CD14-positive monocyte (primary cell): ENCODE measurements at regions not wholly inside any gene's neighbourhood (a gene's known extent, or its start where the extent isn't known, plus 50 kb on each side); places are given as distances from the start of the nearest gene placed in this dataset.
A peak's percentile ranks its signal among the peaks of the same experiment; 100 is the strongest.

Source experiments
- DNase-seq, 3 donors: peaks; one replicate each; pipeline ENCODE4 v3.0.0-alpha.2; 2011 to 2022
- H2AFZ ChIP-seq: 2 replicates; pipeline ENCODE4 v1.6.0; 2012; ENCODE audit warnings: mild to moderate bottlenecking, low read depth, low read length, inconsistent platforms; ENCODE audit not compliant: insufficient read depth, poor library complexity, severe bottlenecking
- H3K27ac ChIP-seq, 2 donors: 1 replicate in 1 of 2; 2 replicates in 1 of 2; pipeline ENCODE4 v1.5.1; 2012 to 2013; ENCODE audit warnings: low read length in 2 of 2, control low read depth in 1 of 2, inconsistent platforms in 1 of 2, low read depth in 1 of 2, mild to moderate bottlenecking in 1 of 2
- H3K27me3 ChIP-seq, 2 donors: one replicate each; pipeline versions ENCODE4 v1.6.0 to v1.6.1; 2011 to 2013; ENCODE audit warnings: low read length in 2 of 2; ENCODE audit not compliant: control insufficient read depth in 2 of 2, insufficient read depth in 2 of 2
- H3K36me3 ChIP-seq, 2 donors: replicated peaks in 1 of 2; 1 replicate in 1 of 2; 2 replicates in 1 of 2; pipeline versions ENCODE4 v1.5.1 to v1.6.1; 2012 to 2013; ENCODE audit warnings: low read length in 2 of 2, control low read depth in 1 of 2, inconsistent platforms in 1 of 2, mild to moderate bottlenecking in 1 of 2; ENCODE audit not compliant: insufficient read depth in 2 of 2, control insufficient read depth in 1 of 2
- H3K4me1 ChIP-seq, 2 donors: 1 replicate in 1 of 2; 2 replicates in 1 of 2; pipeline versions ENCODE4 v1.5.1 to v1.6.1; 2012 to 2013; ENCODE audit warnings: low read length in 2 of 2, control low read depth in 1 of 2, inconsistent platforms in 1 of 2, mild to moderate bottlenecking in 1 of 2, moderate library complexity in 1 of 2; ENCODE audit not compliant: insufficient read depth in 2 of 2, control insufficient read depth in 1 of 2
- H3K4me2 ChIP-seq: replicated peaks from 2 replicates; pipeline ENCODE3; 2012; ENCODE audit warnings: low read length, moderate library complexity, mild to moderate bottlenecking; ENCODE audit not compliant: poor library complexity, severe bottlenecking; ENCODE audit errors: extremely low read depth
- H3K4me3 ChIP-seq, 3 experiments: fragments of 200-600 bp in 1 of 3; sonication (generic) in 1 of 3; replicated peaks in 1 of 3; 1 replicate in 2 of 3; 2 replicates in 1 of 3; pipeline ENCODE4 v1.5.1; 2011 to 2013; ENCODE audit warnings: low read length in 3 of 3, mild to moderate bottlenecking in 3 of 3, control low read depth in 2 of 3, low read depth in 2 of 3, inconsistent platforms in 1 of 3, moderate library complexity in 1 of 3
- H3K79me2 ChIP-seq: 2 replicates; pipeline ENCODE4 v1.6.0; 2012; ENCODE audit warnings: mild to moderate bottlenecking, control low read depth, inconsistent platforms, low read length, moderate library complexity; ENCODE audit not compliant: insufficient read depth
- H3K9ac ChIP-seq: 2 replicates; pipeline ENCODE4 v1.6.0; 2017; ENCODE audit warnings: low read length, mild to moderate bottlenecking; ENCODE audit not compliant: insufficient read depth, poor library complexity, severe bottlenecking
- H3K9me3 ChIP-seq, 2 donors: replicated peaks in 1 of 2; 1 replicate in 1 of 2; 2 replicates in 1 of 2; pipeline versions ENCODE4 v1.5.1 to v1.6.1; 2012 to 2013; ENCODE audit warnings: low read length in 2 of 2, control low read depth in 1 of 2; ENCODE audit not compliant: control insufficient read depth in 1 of 2, insufficient read depth in 1 of 2
- H4K20me1 ChIP-seq: 2 replicates; pipeline ENCODE4 v1.6.0; 2012; ENCODE audit warnings: mild to moderate bottlenecking, low read length, control low read depth, moderate library complexity; ENCODE audit not compliant: insufficient read depth
- H3K27ac Mint-ChIP-seq, 7 donors: one replicate each; pipeline ENCODE4 v1.8.0; 2020; ENCODE audit warnings: mild to moderate bottlenecking in 7 of 7, mixed read lengths in 7 of 7, moderate library complexity in 6 of 7, inconsistent platforms in 2 of 7
- H3K27me3 Mint-ChIP-seq, 3 donors: one replicate each; pipeline ENCODE4 v1.8.0; 2021 to 2022; ENCODE audit warnings: low read depth in 3 of 3, mild to moderate bottlenecking in 3 of 3, mixed read lengths in 3 of 3, moderate library complexity in 3 of 3, inconsistent platforms in 1 of 3
- H3K36me3 Mint-ChIP-seq, 2 donors: one replicate each; pipeline ENCODE4 v1.8.0; 2020; ENCODE audit warnings: mixed read lengths in 2 of 2, inconsistent platforms in 1 of 2, mild to moderate bottlenecking in 1 of 2
- H3K4me1 Mint-ChIP-seq: one replicate; pipeline ENCODE4 v1.8.0; 2020; ENCODE audit warnings: mild to moderate bottlenecking, mixed read lengths
- H3K4me3 Mint-ChIP-seq, 2 donors: one replicate each; pipeline ENCODE4 v1.8.0; 2020; ENCODE audit warnings: mild to moderate bottlenecking in 2 of 2, mixed read lengths in 2 of 2, moderate library complexity in 1 of 2
- H3K9me3 Mint-ChIP-seq, 7 donors: one replicate each; pipeline ENCODE4 v1.8.0; 2020 to 2022; ENCODE audit warnings: mixed read lengths in 7 of 7, mild to moderate bottlenecking in 6 of 7, moderate library complexity in 6 of 7, inconsistent platforms in 2 of 7
- CTCF ChIP-seq: fragments of 200-600 bp; IDR thresholded peaks from one replicate; pipeline ENCODE4 v1.8.0; 2022; ENCODE audit warnings: antibody characterized with exemption, mild to moderate bottlenecking
- WGBS: methylation state at CpG from one replicate; pipeline ENCODE4 v1.1.5; 2013; ENCODE audit warnings: missing lambda C conversion rate; ENCODE audit not compliant: insufficient coverage; 5-methylcytosine and 5-hydroxymethylcytosine counted together
- intact Hi-C, 2 donors: fragments of 100-400 bp; cut with micrococcal nuclease; formaldehyde crosslinking; loops; one replicate each; pipeline versions ENCODE4 v1.15.0 to v1.15.1; 2023

- Mint-ChIP-seq H3K27ac (no peak overlapping the region), H3K36me3 (no peaks in the 10 kb centered on the region), H3K4me3 (no peak overlapping the region), H3K4me1 (peaks cover 32% of the 10 kb centered on the region), H3K27me3 (no peaks in the 10 kb centered on the region), H3K9me3 (peaks cover 0 to 7% (median 3%) of the 10 kb centered on the region in 7 donors)
- Histone ChIP-seq H3K27ac (no peak overlapping the region), H3K36me3 (no peaks in the 10 kb centered on the region), H3K9ac (no peak overlapping the region), H3K27me3 (no peaks in the 10 kb centered on the region), H4K20me1 (no peaks in the 10 kb centered on the region), H3K4me1 (peaks cover 22 to 43% of the 10 kb centered on the region in 2 donors), H3K4me3 (no peak overlapping the region), H2AFZ (no peak overlapping the region), H3K9me3 (no peaks in the 10 kb centered on the region), H3K4me2 (no peak overlapping the region), H3K79me2 (no peaks in the 10 kb centered on the region)
- intact Hi-C loops = no loop called here
- WGBS = no CpG with 5 or more reads among the region's 2 CpGs
- no peak for TF ChIP-seq CTCF
- DNase-seq = no peak
Observed at GRCh38 chr6:14595751-14596150, 478.2 kb downstream of the CD83 start.

- Histone ChIP-seq H2AFZ (no peak overlapping the region), H3K4me1 (peaks cover 22 to 43% of the 10 kb centered on the region in 2 donors), H3K36me3 (no peaks in the 10 kb centered on the region), H3K4me2 (no peak overlapping the region), H3K9me3 (no peaks in the 10 kb centered on the region), H3K4me3 (no peak overlapping the region), H4K20me1 (no peaks in the 10 kb centered on the region), H3K27me3 (no peaks in the 10 kb centered on the region), H3K79me2 (no peaks in the 10 kb centered on the region), H3K9ac (no peak overlapping the region), H3K27ac (peak overlapping the region in 1 of 2 donors; percentile 39)
- no peaks in the 10 kb centered on the region for H3K36me3 Mint-ChIP-seq
- no peaks in the 10 kb centered on the region for H3K27me3 Mint-ChIP-seq
- peak overlapping the region; percentile 56 to 80 (median 74) for H3K27ac Mint-ChIP-seq
- WGBS = 0% methylated on average over 4 of the region's 4 CpGs
- intact Hi-C loops = no loop called here
- peaks cover 0 to 7% (median 3%) of the 10 kb centered on the region in 7 donors for H3K9me3 Mint-ChIP-seq
- peak overlapping the region in 1 of 2 donors; percentile 35 for H3K4me3 Mint-ChIP-seq
- peak; percentile 86 to 98 (median 94) for DNase-seq
- H3K4me1 Mint-ChIP-seq = peaks cover 32% of the 10 kb centered on the region
- TF ChIP-seq CTCF = no peak
Observed at GRCh38 chr6:14596410-14596809, 478.8 kb downstream of the CD83 start.
